H9 (cell line): ENCODE measurements at regions not wholly inside any gene's neighbourhood (a gene's known extent, or its start where the extent isn't known, plus 50 kb on each side); places are given as distances from the start of the nearest gene placed in this dataset.

Experiments
- DNase-seq: peaks from one replicate; pipeline ENCODE4 v3.0.0-alpha.2; 2017
- H2AFZ ChIP-seq: one replicate; pipeline ENCODE4 v1.6.1; 2013; ENCODE audit warnings: mild to moderate bottlenecking, low read length, control low read depth, moderate library complexity
- H2AK5ac ChIP-seq: 2 replicates; pipeline ENCODE4 v1.6.1; 2013; ENCODE audit warnings: low read length, control low read depth, mixed read lengths; ENCODE audit not compliant: insufficient read length
- H2BK120ac ChIP-seq: one replicate; pipeline ENCODE4 v1.6.1; 2013; ENCODE audit warnings: low read depth, mild to moderate bottlenecking, low read length, control low read depth, inconsistent platforms; ENCODE audit not compliant: poor library complexity, severe bottlenecking
- H2BK12ac ChIP-seq: 2 replicates; pipeline ENCODE4 v1.6.1; 2013; ENCODE audit warnings: low read length, control low read depth, mixed read lengths, low read depth; ENCODE audit not compliant: insufficient read length
- H2BK15ac ChIP-seq: 2 replicates; pipeline ENCODE4 v1.6.1; 2013; ENCODE audit warnings: low read depth, low read length, control low read depth
- H2BK20ac ChIP-seq: one replicate; pipeline ENCODE4 v1.6.1; 2013; ENCODE audit warnings: low read depth, mild to moderate bottlenecking, low read length, control low read depth, inconsistent platforms; ENCODE audit not compliant: poor library complexity, severe bottlenecking
- H2BK5ac ChIP-seq: 2 replicates; pipeline ENCODE4 v1.6.1; 2013; ENCODE audit warnings: low read length, control low read depth, mixed read lengths; ENCODE audit not compliant: insufficient read length
- H3K14ac ChIP-seq: 2 replicates; pipeline ENCODE4 v1.6.1; 2013; ENCODE audit warnings: low read length, control low read depth; ENCODE audit not compliant: insufficient read depth
- H3K18ac ChIP-seq: 2 replicates; pipeline ENCODE4 v1.6.1; 2013; ENCODE audit warnings: low read depth, mild to moderate bottlenecking, mixed read lengths, low read length, control low read depth; ENCODE audit not compliant: insufficient read length
- H3K23ac ChIP-seq: 2 replicates; pipeline ENCODE4 v1.6.1; 2013; ENCODE audit warnings: low read length, control low read depth, mixed read lengths, low read depth; ENCODE audit not compliant: insufficient read length
- H3K23me2 ChIP-seq: 2 replicates; pipeline ENCODE4 v1.6.1; 2013; ENCODE audit warnings: low read depth, mild to moderate bottlenecking, mixed read lengths, low read length, control low read depth; ENCODE audit not compliant: insufficient read length, poor library complexity, severe bottlenecking
- H3K27ac ChIP-seq: 2 replicates; pipeline ENCODE4 v1.5.1; 2013; ENCODE audit warnings: low read length, control low read depth, mixed read lengths, low read depth; ENCODE audit not compliant: insufficient read length
- H3K27me3 ChIP-seq: 2 replicates; pipeline ENCODE4 v1.6.1; 2013; ENCODE audit warnings: low read length, control low read depth, inconsistent platforms; ENCODE audit not compliant: insufficient read depth
- H3K4ac ChIP-seq: 2 replicates; pipeline ENCODE4 v1.6.1; 2013; ENCODE audit warnings: low read depth, mild to moderate bottlenecking, control low read depth, inconsistent platforms, low read length, moderate library complexity
- H3K4me1 ChIP-seq: 2 replicates; pipeline ENCODE4 v1.6.1; 2013; ENCODE audit warnings: low read length, control low read depth, inconsistent platforms; ENCODE audit not compliant: insufficient read depth
- H3K4me2 ChIP-seq: 2 replicates; pipeline ENCODE4 v1.6.1; 2013; ENCODE audit warnings: low read length, control low read depth, mixed read lengths; ENCODE audit not compliant: insufficient read length, insufficient read depth
- H3K56ac ChIP-seq: 2 replicates; pipeline ENCODE4 v1.6.1; 2013; ENCODE audit warnings: low read depth, mild to moderate bottlenecking, mixed read lengths, low read length, control low read depth; ENCODE audit not compliant: insufficient read length
- H3K79me1 ChIP-seq: 2 replicates; pipeline ENCODE4 v1.6.1; 2013; ENCODE audit warnings: low read depth, mild to moderate bottlenecking, moderate library complexity, low read length, control low read depth, inconsistent platforms; ENCODE audit not compliant: insufficient read depth, poor library complexity, severe bottlenecking
- H3K79me2 ChIP-seq: 2 replicates; pipeline ENCODE4 v1.6.1; 2013; ENCODE audit warnings: low read length, control low read depth, inconsistent platforms; ENCODE audit not compliant: insufficient read depth
- H3K9ac ChIP-seq: 2 replicates; pipeline ENCODE4 v1.6.1; 2013; ENCODE audit warnings: low read length, control low read depth, mixed read lengths; ENCODE audit not compliant: insufficient read length; ENCODE audit errors: extremely low read depth
- H3K9me3 ChIP-seq: one replicate; pipeline ENCODE4 v1.6.1; 2013; ENCODE audit warnings: low read depth, low read length, inconsistent platforms; ENCODE audit not compliant: control insufficient read depth
- H3T11ph ChIP-seq: one replicate; pipeline ENCODE4 v1.6.1; 2013; ENCODE audit warnings: mild to moderate bottlenecking, low read length, control low read depth, inconsistent platforms
- H4K20me1 ChIP-seq: one replicate; pipeline ENCODE4 v1.6.1; 2013; ENCODE audit not compliant: control insufficient read depth, insufficient read length, insufficient read depth
- H4K5ac ChIP-seq: 2 replicates; pipeline ENCODE4 v1.6.1; 2013; ENCODE audit warnings: low read depth, mild to moderate bottlenecking, mixed read lengths, low read length, control low read depth; ENCODE audit not compliant: insufficient read length
- H4K8ac ChIP-seq: replicated peaks from 2 replicates; pipeline ENCODE4 v1.6.1; 2013; ENCODE audit warnings: low read length, control low read depth, mixed read lengths, low read depth; ENCODE audit not compliant: insufficient read length
- H4K91ac ChIP-seq: 2 replicates; pipeline ENCODE4 v1.6.1; 2013; ENCODE audit warnings: low read depth, mild to moderate bottlenecking, moderate library complexity, mixed read lengths, low read length, control low read depth; ENCODE audit not compliant: insufficient read length
- H3K27ac Mint-ChIP-seq, 3 experiments: 2 replicates in 2 of 3; 3 replicates in 1 of 3; pipeline ENCODE4 v1.8.0; 2020 to 2021; ENCODE audit warnings: mixed read lengths in 3 of 3, mild to moderate bottlenecking in 1 of 3, moderate library complexity in 1 of 3
- H3K27me3 Mint-ChIP-seq: 2 replicates; pipeline ENCODE4 v1.8.0; 2021; ENCODE audit warnings: low read depth, mild to moderate bottlenecking, moderate library complexity, mixed read lengths
- H3K36me3 Mint-ChIP-seq, 3 experiments: 2 replicates in 2 of 3; 3 replicates in 1 of 3; pipeline ENCODE4 v1.8.0; 2020 to 2021; ENCODE audit warnings: low read depth in 3 of 3, mixed read lengths in 3 of 3; ENCODE audit not compliant: insufficient read depth in 1 of 3
- H3K4me1 Mint-ChIP-seq, 2 experiments: 2 replicates each; pipeline ENCODE4 v1.8.0; 2020; ENCODE audit warnings: mixed read lengths in 2 of 2
- H3K4me3 Mint-ChIP-seq, 2 experiments: 2 replicates in 1 of 2; 3 replicates in 1 of 2; pipeline ENCODE4 v1.8.0; 2020 to 2021; ENCODE audit warnings: mild to moderate bottlenecking in 2 of 2, mixed read lengths in 2 of 2, moderate library complexity in 1 of 2
- H3K9me3 Mint-ChIP-seq, 2 experiments: 2 replicates in 1 of 2; 3 replicates in 1 of 2; pipeline ENCODE4 v1.8.0; 2020; ENCODE audit warnings: mild to moderate bottlenecking in 2 of 2, mixed read lengths in 2 of 2, moderate library complexity in 1 of 2
- WGBS: extraction: QIAGEN DNeasy Blood & Tissue Kit; methylation state at CpG from one replicate; pipeline ENCODE4 v1.1.7; 2013; ENCODE audit warnings: missing lambda C conversion rate, low lambda C conversion rate, mixed read lengths; ENCODE audit not compliant: insufficient read length; ENCODE audit errors: extremely low coverage; 5-methylcytosine and 5-hydroxymethylcytosine counted together
- TF ChIP-seq, protein P1 (sequence below): fragments of 200-600 bp; sonication (generic); conservative IDR thresholded peaks from 3 replicates; pipeline ENCODE4 v1.8.0; 2021; ENCODE audit warnings: antibody characterized with exemption, mild to moderate bottlenecking

DNA sequence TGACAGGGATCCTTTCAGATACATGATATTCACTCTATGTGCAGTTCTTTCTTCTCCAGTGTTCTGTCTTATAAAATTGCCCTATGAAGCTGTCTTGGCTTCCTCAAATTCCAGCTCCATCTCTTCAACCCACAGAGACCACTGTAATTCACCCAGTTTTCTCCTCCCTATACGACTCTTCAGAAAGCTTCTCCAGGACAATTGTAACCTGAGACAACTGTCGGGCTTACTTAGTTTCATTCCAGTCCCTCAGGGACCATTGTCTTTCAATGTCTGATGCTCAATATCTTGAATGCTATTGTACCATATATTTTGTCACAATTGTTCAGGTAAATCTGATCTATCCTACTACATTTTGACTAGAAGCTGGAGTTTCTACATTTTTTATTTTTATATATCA lies 345.3 kb downstream of the RPL10L start:
- H3K4me3 Mint-ChIP-seq, result no peak overlapping the region
- no peaks in the 10 kb centered on the region for H3K36me3 Mint-ChIP-seq
- no peaks in the 10 kb centered on the region for H3K23me2 ChIP-seq
- no peak overlapping the region for H2BK120ac ChIP-seq
- no peak overlapping the region for H3K27ac ChIP-seq
- H2BK20ac ChIP-seq, result no peak overlapping the region
- H3K27me3 Mint-ChIP-seq, result no peaks in the 10 kb centered on the region
- no peak overlapping the region for H4K8ac ChIP-seq
- no peaks in the 10 kb centered on the region for H3K4me1 ChIP-seq
- no peaks in the 10 kb centered on the region for H3K9me3 Mint-ChIP-seq
- peaks cover 6 to 7% of the 10 kb centered on the region in 2 experiments for H3K4me1 Mint-ChIP-seq
- no peak overlapping the region for H2BK5ac ChIP-seq
- no peak overlapping the region for H2BK15ac ChIP-seq
- H3K9ac ChIP-seq, result no peak overlapping the region
- H3K23ac ChIP-seq, result no peak overlapping the region
- no peak for DNase-seq
- H3K4me2 ChIP-seq, result no peak overlapping the region
- no peak overlapping the region for H2AK5ac ChIP-seq
- no peaks in the 10 kb centered on the region for H3K9me3 ChIP-seq
- no peaks in the 10 kb centered on the region for H3K79me1 ChIP-seq
- H2BK12ac ChIP-seq, result no peak overlapping the region
- 0 out of 7 replicates have a peak overlapping the region, but pooled peaks of 1 of the 3 experiments have one; percentile 11 for H3K27ac Mint-ChIP-seq
- no peak overlapping the region for H3K4ac ChIP-seq
- H3K27me3 ChIP-seq, result no peaks in the 10 kb centered on the region
- no peak overlapping the region for H3K56ac ChIP-seq
- H4K5ac ChIP-seq, result no peak overlapping the region
- no peaks in the 10 kb centered on the region for H3K79me2 ChIP-seq
- H2AFZ ChIP-seq, result no peak overlapping the region
- no peak overlapping the region for H3K18ac ChIP-seq
- no peaks in the 10 kb centered on the region for H4K20me1 ChIP-seq
- no peak overlapping the region for H3K14ac ChIP-seq
- no peak overlapping the region for H3T11ph ChIP-seq
- H4K91ac ChIP-seq, result no peak overlapping the region
- TF ChIP-seq, protein P1, sequence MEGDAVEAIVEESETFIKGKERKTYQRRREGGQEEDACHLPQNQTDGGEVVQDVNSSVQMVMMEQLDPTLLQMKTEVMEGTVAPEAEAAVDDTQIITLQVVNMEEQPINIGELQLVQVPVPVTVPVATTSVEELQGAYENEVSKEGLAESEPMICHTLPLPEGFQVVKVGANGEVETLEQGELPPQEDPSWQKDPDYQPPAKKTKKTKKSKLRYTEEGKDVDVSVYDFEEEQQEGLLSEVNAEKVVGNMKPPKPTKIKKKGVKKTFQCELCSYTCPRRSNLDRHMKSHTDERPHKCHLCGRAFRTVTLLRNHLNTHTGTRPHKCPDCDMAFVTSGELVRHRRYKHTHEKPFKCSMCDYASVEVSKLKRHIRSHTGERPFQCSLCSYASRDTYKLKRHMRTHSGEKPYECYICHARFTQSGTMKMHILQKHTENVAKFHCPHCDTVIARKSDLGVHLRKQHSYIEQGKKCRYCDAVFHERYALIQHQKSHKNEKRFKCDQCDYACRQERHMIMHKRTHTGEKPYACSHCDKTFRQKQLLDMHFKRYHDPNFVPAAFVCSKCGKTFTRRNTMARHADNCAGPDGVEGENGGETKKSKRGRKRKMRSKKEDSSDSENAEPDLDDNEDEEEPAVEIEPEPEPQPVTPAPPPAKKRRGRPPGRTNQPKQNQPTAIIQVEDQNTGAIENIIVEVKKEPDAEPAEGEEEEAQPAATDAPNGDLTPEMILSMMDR, result no peak
- WGBS, result no CpG with 5 or more reads among the region's 2 CpGs
